ENCODE measurements at regions not wholly inside any gene's neighbourhood (a gene's known extent, or its start where the extent isn't known, plus 50 kb on each side); places are given as distances from the start of the nearest gene placed in this dataset.
"Not testable (repeated sequence)": the region's sequence is repeated elsewhere in the genome, so short reads cannot be mapped to it uniquely, and the experiment has no call there.

DNA sequence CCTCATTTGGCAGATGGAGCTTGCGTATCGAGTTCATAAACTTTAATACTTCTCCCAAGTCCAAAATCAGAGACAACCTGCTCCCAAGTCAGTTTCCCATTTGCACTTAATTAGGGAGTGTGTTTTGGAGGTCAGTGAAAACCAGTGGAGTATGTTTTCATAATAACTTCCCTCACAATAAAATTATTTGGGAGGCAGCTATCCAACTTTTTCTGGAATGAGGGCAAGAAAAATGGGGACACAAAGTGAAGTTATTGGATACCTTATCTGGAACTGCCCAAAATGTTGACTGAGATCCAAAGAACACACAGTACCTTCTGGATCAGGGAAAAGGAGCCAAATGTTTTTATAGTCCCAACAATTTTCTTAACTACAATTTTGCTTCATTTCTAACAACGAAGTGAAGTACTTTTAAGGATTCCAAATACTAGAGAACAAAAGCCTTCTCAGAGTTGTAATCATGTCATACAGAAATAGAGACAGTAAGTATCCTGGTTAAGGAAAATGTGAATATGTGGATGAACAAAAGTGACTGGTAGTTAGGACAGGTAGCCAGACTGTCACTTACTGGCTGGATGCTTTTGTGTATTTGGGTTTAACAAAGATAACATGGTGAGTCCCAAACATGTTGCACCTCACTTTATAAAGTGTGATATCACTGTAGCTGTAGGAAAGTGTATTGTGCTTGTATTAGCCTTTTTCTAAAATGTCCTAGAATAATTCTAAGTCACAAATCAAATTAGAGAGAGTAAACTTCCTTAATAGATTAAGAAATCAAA lies 325.0 kb downstream of the HLX start:
- no peak for DNase-seq

DNA sequence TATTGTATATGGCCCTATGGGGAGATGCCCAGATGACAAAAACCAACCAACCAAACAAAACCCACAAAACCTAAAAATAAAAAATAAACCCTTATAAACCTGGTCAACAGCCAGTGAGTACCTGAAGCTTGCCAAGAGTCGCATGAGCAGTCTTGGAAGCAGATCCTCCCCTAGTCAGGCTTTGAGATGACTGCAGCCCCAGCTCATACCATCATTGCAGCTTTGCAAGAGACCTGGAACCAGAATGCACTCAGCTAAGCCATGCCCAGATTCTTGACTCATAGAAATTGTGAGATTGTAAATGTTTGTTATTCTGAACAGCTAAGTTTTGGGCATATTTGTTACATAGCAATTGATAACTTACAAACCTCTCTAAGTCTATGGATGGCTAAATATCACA lies 326.8 kb downstream of the HLX start:
- DNase-seq, result no peak

DNA sequence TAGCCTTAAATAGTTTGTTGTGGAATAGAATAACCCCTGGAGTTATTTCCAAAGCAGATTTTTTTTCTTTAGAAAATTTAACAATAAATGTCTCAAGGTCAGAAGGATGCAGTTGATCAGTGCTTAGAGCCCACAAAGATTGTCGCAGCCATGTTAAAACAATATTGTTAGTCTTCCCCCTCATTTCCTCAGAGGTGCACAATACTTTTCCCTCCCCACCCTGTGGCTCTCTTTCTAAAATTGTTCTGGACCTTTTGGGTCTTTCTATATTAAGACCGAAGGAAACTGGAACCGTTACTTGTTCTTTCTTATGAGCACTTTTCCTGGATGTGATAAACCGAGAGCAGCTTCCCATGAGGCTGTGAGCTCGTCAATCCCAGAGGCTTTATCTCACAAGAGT lies 333.7 kb downstream of the HLX start:
- DNase-seq, result no peak

DNA sequence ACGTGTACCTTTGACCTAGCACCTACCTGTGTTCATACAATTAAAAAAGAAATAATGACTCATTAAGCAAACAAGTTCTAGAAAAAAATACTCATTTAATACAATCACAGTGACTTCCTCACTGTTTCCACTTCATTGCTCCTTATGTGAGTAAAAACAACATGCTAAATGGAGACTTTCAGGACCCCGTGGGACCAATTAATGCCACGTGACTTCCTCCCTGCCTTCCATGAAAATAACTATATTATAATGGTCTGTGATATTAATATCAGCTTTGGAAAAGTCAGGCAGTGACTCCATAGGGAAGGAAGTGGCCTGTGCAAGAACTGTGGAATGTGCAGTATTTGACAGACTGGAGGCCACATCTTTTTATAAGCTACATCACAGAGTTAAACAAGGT lies 337.8 kb downstream of the HLX start:
- no peak for DNase-seq

DNA sequence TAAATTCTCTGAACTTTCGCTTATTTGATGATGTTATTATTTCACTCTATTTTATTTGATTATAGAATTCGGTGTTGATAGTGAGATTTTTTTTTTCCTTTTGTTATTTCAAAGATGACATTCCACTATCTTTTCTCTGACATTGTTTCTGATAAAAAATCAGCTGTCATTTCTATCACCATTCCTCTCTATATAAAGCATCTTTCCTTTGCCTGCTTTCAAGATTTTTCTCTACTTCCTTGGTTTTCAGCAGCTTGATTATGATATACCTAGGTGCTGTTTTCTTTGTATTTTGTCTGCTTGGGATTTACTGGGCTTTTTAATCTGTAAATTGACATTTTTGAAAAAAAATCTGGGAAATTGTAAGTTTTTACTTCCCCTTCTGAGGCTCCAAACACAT lies 344.0 kb downstream of the HLX start:
- no peak for DNase-seq

DNA sequence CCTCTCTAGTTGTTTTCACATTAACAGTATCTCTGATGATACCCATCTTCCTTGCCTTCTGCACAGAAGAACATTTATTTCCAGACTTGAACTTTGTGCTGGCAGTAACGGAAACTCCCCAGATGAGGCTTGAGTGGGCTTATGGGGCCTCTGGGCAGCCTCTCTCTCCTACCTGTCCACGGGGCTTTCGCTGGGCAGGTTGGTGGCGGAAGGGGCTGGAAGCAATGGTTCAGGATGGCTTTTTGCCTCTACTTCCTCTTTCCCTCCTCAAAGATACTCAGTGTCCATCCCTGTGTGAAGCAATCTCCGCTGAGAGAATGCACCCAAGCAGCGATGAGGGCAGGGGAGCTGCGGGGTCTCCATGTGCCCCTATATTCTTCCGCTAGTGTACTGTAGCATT lies 348.2 kb downstream of the HLX start:
- no peak for DNase-seq

DNA sequence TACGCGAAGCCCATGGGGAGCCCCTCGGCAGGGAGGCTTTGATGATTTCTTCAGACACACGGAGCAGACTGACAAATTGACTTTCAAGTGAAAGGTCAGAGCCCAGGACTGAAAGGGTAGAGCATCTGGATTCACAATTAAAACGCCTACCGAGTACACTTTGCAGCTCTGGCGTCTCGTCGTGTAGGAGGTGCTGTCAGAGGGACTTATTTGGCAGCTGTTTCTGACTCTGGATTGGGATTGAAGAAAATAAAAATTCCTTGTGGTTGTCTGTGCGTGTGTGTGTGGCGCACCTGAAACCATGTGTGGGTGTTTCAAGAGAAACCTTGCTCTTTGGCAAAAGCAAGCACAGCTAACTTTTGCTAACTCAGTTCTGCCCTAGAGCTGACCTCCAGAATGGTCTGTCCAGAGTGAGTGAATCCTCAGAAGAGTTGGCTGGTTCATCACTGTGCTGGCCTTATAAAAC lies 348.7 kb downstream of the HLX start:
- no peak for DNase-seq

DNA sequence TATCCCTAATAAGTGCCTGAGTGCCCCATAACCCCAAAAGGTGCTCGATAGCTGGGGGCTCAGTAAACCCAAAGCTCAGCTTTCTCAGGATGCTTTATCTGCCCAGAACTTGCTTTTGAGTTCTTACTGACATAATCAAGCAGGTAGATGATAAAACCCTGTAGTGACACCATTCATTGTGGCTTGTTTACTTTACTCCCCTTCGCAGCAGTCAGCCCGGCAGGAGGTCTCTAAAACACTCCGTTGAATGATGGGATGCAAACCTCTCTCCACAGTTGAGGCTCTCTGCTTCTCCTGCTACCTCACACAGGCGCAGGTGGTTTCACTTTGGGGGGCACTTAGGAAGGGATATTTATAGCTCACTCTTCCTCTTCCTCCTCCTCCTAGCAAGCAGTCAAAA lies 349.4 kb downstream of the HLX start:
- no peak for DNase-seq

DNA sequence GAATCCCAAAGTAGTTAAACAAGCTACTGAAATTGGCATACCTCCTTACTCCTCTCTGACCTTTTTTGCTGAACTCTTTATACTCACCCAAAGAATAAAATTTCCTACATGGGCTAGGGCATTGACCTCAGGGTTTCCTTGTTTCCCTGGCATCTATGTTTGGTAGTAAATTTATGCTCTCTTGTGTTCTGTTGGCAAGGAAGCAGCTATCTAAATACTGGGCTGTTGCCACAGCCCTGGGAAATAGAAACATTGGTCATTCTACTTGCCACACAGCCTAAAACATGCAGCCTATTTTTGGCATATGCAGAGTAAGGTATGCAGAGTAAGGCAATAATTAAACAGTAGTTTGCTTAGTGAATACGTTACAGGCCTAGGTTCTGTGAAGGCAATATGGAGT lies 351.4 kb downstream of the HLX start:
- DNase-seq, result no peak

DNA sequence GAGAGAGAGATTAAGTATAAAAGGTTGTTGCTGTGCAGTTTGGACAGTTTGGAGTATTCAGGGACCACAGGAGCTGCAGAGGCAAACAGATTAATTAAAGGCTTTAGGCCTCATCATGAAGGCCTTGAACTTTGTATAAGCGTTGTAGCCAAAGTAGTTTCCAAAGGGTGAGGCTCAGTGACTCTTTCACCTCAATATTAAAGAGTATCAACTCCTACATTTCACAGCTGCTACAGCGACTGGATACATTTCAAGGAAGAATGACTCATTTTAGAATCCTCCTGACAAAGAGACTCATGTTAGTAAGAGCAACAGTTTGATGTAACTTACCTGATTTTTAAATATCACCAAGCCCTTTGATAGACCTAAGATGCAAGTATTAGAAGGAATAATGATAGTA lies 355.5 kb downstream of the HLX start:
- DNase-seq, result no peak

DNA sequence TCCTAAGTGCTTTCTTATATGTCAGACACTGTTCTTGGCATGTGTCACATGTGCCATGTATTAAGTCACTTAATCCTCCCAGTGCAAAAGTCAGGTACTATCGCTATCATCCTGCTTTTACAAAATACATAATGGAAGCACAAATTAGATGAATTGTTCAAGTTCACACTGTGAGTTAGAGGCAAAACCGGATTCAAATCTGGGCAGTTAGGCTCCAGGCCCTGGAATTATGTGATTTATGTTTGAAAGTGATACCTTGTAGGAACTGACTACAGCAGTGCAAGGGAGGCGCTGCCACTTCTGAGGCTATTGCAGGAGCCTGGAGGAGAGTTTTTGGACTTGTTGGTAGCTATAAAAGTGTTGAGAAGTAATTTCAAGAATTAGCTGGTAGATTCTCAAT lies 358.3 kb downstream of the HLX start:
- no peak for DNase-seq

DNA sequence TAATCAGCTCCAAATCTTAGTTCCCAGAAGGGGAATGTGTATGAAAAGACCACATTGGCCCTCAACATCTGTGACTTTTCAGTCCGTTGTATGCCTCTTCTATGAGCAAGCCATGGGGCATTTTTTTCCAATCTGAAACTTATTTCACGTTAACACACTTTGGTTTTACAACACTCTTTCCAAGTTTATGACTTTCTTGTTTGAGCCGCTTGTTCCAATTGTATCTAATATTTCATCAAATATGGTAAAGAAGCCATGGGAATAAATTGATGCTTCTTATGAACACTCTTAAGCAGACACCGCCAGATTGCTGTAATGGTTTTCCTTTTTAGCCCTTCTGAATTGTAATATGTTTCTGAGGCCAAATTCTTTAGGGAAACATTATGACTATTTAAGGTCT lies 359.9 kb downstream of the HLX start:
- no peak for DNase-seq

DNA sequence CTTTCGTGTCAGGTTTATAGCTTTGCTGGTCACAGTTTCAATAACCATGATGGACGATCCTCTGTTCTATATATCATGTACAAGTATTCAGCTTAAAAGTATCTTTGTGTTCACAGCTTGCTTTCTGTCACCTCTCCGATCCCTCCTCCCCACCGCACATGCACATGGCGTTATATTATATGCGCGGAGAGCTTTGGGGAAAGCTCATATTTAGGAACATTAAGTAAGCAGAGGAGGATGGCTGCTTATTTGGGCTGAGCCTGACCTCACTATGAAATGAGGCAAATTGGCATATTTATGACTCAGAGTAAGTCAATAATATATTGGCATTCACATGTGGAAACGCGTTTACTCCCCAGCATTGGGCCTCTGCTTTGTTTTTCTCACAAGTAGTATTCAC lies 360.5 kb downstream of the HLX start:
- no peak for DNase-seq

DNA sequence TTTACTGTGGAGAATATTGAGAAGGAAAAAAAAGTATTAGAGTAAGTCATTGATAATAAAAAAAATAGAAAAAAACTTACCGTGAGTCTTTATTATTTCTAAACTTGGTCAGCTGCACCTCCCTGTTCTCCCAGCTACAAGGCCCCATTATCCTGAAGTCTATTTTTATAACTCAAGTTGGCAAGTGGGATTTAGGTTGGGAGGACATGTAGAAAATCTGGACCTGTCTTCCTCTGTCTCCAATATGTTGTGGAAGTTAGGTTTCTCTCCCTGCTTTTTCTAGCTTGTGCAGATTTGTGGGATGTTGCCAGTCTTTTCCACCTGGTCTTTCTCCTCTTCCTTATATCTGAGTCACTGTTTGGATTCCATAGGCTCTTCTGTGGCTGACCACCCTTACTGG lies 361.4 kb downstream of the HLX start:
- DNase-seq, result no peak

DNA sequence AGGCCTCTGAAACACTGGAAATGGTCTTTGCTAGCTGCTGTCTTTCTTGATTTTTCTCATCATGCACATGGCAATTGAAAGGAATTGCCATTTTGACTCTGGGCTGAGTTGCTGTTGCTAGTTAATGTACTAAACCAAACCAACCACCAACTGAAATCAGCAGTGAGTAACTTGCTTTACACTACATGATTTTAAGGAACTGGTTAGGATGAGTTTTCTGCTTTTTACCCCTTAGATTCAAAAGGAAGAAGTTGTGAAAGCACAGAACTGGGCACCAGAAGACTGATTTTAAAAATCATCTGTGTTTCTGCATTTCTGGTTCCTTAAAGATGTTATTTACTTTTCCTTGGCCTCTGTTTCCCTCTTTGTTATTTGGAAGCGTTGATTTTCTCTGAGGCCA lies 361.9 kb downstream of the HLX start:
- DNase-seq, result no peak

DNA sequence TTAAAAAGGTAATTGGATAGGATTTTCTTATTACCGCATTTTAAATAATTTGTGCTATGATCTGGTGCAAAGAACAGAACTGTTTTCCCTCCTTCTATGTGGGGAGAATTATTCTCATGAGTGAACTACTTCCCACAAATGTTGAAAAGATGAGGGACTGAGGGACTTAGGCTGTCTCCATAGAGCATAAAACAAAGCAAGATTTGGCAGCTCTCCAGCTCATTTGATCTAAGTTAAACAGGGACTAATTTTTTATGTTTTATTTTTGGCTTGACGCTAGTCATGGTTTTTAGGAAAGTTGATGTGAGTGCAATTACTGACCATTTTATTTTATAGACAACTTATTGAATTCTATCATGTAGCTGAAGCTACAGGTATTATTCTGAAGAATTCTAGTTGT lies 362.3 kb downstream of the HLX start:
- DNase-seq, result no peak

DNA sequence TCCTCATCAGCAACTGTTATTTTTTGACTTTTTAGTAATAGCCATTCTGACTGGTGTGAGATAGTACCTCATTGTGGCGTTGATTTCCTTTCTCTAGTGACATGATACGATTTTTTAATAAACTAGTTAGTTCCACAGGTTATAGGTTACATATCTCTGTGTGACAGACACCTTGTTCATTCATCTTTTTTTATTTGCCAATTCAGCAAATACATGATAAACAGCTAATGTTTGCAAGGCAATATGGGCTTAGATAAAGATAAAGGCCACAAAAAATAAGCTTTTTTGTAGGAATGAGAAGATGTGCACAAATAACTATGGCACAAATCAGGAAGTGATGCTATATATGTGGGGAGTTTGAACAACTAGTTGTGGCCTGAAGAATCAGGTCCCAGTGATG lies 366.8 kb downstream of the HLX start:
- DNase-seq, result no peak

DNA sequence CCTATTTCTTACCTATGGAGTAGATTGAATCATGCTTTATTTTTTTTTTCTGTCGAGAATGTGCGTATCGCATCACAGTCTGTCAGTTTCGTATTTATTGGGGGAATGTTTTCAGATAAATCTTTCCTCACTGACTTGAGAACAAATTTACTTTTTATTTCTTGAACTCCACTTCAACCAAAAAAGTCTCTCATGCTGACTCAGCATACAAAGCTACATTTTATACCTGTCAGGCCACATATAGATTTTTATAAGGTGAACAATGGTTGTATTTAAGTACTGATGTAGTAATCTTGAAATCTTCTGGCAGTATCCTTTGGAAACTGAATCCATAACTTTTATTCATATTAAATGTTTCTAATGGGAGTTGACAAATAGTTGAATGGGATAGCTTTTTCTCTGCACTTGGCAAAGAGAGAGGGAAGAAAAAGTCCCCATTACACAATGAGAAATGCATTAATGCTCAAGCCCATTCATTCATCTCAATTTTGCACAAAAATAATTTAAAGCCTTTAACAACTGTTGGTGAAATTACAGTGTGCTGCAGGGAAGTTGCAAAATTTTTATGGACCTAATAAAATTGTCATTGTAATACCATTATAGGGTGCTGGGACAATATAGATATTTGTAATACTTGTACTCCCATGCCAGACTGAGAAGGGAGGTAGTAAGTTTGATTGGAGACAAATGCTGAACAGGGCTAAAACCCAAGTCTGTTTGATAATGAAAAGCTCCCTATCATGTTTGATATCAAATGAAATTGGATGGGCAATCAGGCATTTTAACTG lies 367.6 kb downstream of the HLX start:
- no peak for DNase-seq

DNA sequence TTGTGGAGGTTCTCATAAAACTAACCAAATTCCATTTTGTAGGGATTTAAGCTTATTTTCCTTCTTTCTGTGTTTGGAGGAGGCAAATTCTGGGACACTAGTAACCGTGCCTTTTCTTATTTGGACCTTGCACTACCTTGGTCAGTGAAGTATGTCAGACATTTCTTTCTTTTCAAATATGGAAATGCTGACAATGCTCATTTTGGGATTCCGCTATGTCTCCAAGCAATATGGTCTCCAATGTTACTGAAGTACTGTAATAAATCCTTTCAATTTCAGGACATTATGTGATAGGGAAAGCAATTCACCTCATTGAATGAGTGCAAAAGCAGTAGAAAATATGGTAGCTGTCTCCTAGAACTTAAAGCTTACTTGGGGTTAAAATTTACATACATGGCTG lies 372.3 kb downstream of the HLX start:
- DNase-seq, result no peak

DNA sequence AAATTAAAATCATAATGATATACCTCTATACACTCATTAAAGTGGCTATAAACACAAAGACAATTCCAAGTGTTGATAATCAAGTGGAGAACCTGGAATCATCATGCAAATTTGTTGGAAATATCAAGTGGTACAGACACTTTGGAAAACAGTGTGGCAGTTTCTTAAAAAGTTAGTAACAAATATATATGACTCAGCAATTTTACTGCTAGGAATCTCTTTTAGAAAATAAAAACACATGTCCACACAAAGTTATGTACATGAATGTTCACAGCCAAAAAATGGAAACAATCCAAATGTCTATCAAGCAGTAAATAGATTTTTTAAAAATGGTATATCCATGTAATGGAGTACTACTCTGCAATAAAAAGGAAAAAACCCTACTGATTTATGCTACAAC lies 375.6 kb downstream of the HLX start:
- no peak for DNase-seq

DNA sequence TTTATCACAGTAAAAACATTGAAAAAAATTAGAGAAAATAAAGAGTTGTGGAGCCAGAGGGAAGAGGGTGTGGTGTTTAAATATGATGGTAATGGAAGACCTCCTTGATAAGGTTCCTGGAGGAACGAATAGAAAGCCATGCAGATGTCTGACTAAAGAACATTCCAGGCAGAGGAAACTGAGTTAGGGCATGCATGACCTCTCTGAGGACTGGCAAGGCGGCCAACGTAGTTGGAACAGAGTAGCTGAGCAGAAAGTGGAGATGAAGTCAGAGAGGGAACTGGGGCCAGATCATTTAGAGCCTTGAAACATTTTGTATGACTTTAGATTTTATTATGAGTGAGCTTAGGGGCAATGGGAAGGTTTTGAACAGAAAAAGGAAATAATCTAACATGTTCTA lies 377.5 kb downstream of the HLX start:
- no peak for DNase-seq

DNA sequence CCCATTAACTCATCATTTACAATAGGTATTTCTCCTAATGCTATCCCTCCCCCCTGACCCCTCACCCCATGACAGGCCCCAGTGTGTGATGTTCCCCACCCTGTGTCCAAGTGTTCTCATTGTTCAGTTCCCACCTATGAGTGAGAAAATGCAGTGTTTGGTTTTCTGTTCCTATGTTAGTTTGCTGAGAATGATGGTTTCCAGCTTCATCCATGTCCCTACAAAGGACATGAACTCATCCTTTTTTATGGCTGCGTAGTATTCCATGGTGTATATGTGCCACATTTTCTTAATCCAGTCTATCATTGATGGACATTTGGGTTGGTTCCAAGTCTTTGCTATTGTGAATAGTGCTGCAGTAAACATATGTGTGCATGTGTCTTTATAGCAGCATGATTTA lies 378.3 kb downstream of the HLX start:
- not testable (repeated sequence) for DNase-seq

DNA sequence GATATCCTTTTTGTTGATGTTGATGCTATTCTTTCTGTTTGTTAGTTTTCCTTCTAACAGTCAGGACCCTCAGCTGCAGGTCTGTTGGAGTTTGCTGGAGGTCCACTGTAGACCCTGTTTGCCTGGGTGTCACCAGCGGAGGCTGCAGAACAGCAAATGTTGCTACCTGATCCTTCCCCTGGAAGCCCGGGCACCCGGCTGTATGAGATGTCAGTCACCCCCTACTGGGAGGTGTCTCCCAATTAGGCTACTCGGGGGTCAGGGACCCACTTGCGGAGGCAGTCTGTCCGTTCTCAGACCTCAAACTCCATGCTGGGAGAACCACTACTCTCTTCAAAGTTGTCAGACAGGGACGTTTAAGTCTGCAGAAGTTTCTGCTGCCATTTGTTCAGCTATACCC lies 383.4 kb downstream of the HLX start:
- not testable (repeated sequence) for DNase-seq
